GM12874 (cell line): ENCODE measurements at regions not wholly inside any gene's neighbourhood (a gene's known extent, or its start where the extent isn't known, plus 50 kb on each side); places are given as distances from the start of the nearest gene placed in this dataset.

Source experiments
- TF ChIP-seq, protein P1 (sequence below): IDR thresholded peaks from 2 replicates; pipeline ENCODE4 v1.5.1; 2011; ENCODE audit warnings: low read depth, mild to moderate bottlenecking, control low read depth, low read length, moderate library complexity; ENCODE audit not compliant: insufficient read depth

GRCh38 chr1:4527819-4528218 lies 126.6 kb upstream of the AJAP1 start:
- TF ChIP-seq, protein P1, sequence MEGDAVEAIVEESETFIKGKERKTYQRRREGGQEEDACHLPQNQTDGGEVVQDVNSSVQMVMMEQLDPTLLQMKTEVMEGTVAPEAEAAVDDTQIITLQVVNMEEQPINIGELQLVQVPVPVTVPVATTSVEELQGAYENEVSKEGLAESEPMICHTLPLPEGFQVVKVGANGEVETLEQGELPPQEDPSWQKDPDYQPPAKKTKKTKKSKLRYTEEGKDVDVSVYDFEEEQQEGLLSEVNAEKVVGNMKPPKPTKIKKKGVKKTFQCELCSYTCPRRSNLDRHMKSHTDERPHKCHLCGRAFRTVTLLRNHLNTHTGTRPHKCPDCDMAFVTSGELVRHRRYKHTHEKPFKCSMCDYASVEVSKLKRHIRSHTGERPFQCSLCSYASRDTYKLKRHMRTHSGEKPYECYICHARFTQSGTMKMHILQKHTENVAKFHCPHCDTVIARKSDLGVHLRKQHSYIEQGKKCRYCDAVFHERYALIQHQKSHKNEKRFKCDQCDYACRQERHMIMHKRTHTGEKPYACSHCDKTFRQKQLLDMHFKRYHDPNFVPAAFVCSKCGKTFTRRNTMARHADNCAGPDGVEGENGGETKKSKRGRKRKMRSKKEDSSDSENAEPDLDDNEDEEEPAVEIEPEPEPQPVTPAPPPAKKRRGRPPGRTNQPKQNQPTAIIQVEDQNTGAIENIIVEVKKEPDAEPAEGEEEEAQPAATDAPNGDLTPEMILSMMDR: no peak

GRCh38 chr1:4528590-4528989 lies 125.8 kb upstream of the AJAP1 start:
- TF ChIP-seq, protein P1: no peak

DNA sequence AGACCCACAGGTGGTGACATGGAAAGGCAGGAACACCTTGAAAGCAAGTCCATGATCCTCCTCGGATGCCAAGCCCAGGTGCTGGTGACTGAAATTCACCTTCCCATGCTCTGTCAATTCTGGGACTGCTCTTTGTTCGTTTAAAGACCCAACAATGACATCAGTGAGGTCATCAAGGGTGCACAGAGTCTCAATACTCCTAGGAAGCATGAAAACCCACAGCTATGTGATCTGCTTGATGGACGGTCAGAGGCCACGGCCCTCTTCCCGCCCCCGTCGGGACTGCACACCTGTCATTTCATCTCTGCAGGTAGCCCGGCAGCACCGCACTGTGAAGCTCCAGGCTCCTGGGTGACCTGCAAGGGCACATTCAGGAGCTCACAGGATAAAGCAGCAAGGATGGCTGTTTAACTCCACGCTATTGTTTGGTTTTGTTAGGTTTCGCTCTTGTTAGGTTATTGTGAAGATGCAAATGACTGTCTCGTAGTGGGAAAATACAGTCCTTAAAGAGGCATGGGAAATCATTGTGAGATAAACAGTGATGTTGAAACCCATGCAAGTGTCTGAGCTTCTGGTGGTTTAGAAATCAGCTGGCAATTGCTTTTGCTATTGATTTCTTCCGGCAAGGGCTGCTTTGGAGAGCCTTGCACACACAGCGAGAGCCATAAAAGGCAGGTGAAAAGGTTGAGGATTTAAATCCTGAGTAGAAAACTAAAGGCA lies 124.8 kb upstream of the AJAP1 start:
- TF ChIP-seq, protein P1: no peak

- TF ChIP-seq, protein P1: no peak
Observed at GRCh38 chr1:4530166-4530785, 124.1 kb upstream of the AJAP1 start.

- TF ChIP-seq, protein P1: no peak
Observed at GRCh38 chr1:4531842-4532241, 122.6 kb upstream of the AJAP1 start.

GRCh38 chr1:4532656-4533055 lies 121.8 kb upstream of the AJAP1 start:
- TF ChIP-seq, protein P1: no peak

DNA sequence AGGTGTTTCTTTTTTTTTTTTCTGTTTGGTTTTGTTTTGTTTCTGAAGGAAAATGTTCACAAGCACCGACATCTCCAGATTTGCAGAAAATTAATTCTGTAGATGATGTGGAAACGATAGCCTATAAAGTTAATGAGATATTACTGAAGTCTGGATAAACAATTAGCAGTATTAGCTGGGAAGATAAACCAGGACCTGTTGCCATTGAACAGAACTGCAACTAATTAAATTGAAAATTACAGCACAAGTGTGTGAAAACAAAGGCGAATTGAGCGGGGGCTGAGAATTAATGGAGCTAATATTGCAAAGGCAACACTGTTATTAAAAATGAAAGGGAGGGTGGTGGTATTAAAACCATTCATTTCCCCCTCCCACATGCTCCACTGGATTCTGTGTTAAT lies 107.5 kb upstream of the AJAP1 start:
- TF ChIP-seq, protein P1: no peak
